ENCODE measurements at regions not wholly inside any gene's neighbourhood (a gene's known extent, or its start where the extent isn't known, plus 50 kb on each side); places are given as distances from the start of the nearest gene placed in this dataset.
A peak's percentile ranks its signal among the peaks of the same experiment; 100 is the strongest.
"Not testable (repeated sequence)": the region's sequence is repeated elsewhere in the genome, so short reads cannot be mapped to it uniquely, and the experiment has no call there.

GRCh38 chr3:177396733-177397132 lies 199.5 kb upstream of the TBL1XR1 start:
- TF ChIP-seq CTCF (conservative IDR thresholded peaks at IDR 0.05) (no peak), ZFX (IDR thresholded peaks at IDR 0.05) (no peak)

DNA sequence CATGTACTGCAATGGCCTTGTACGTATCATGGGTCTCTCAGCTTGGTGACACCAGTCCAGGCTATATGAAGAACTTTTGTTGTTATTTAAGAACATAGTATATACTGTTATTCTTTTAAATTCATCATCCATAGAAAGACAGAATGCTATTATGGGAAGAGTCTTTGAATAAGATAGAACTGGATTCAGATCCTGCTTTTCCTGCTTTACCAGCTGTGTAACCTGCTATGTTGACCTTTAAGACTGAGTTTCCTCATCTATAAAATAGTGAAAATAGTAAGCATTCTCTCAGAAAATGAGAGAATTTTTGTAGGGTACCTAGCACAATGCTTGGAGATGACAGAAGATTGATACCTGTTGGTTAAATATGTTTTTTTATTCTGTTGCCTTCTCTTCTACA lies 204.1 kb upstream of the TBL1XR1 start:
- no peak overlapping the region; the same call in 1 of the 2 replicates for H3K27ac ChIP-seq
- TF ChIP-seq CTCF (conservative IDR thresholded peaks at IDR 0.05) (no peak), ZFX (IDR thresholded peaks at IDR 0.05) (no peak)

More at GRCh38 chr3:177396733-177397132, 199.5 kb upstream of the TBL1XR1 start:
- H3K27ac ChIP-seq: peak overlapping the region; percentile 90

DNA sequence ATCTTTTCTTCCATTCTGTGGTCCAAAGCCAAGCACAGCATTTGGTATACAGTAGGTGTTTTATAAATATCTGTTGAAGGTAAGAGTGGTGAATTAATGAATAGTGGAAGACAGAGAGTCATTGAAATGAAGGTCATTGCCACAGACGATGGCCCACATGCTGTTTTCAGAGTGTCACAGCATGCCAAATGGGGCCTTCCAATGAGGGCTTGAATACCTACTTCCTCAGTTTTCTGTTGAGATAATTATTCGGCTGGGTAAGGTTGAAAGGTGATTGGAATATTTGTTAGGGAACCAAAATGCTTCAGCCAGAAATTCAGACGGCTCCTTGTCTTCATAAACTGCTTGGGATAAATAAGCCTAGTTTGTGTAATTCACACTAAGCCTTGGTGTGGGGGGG lies 205.3 kb upstream of the TBL1XR1 start:
- TF ChIP-seq CTCF (conservative IDR thresholded peaks at IDR 0.05): no peak
- no peak for TF ChIP-seq ZFX (IDR thresholded peaks at IDR 0.05)

GRCh38 chr3:177405191-177405672 lies 207.9 kb upstream of the TBL1XR1 start:
- H3K27ac ChIP-seq: no peak overlapping the region
- TF ChIP-seq ZFX (IDR thresholded peaks at IDR 0.05): no peak
- TF ChIP-seq CTCF (conservative IDR thresholded peaks at IDR 0.05): no peak

More for the DNA sequence above, 205.3 kb upstream of the TBL1XR1 start:
- H3K27ac ChIP-seq: no peak overlapping the region

DNA sequence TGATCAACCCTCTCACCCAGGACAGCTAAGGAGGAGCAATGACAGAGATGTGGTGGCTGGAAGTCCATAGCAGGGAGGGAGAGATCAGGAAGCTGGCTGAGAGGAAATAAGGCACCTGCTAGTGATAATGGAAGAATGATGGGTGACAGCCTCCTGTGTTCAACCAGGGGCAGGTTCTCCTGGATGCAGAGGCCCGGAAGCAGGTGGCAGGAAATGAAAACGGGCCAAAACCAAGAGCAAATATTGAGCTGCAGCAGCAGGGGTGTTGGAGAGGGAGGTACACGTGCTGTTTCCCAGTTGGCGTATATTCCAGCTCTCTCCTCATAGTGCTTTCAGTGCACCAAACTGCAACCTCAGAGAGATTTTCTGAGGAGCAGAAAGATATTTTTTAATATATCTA lies 213.4 kb upstream of the TBL1XR1 start:
- TF ChIP-seq CTCF (conservative IDR thresholded peaks at IDR 0.05): no peak
- TF ChIP-seq ZFX (IDR thresholded peaks at IDR 0.05): no peak
- H3K27ac ChIP-seq: peak overlapping the region; percentile 73

DNA sequence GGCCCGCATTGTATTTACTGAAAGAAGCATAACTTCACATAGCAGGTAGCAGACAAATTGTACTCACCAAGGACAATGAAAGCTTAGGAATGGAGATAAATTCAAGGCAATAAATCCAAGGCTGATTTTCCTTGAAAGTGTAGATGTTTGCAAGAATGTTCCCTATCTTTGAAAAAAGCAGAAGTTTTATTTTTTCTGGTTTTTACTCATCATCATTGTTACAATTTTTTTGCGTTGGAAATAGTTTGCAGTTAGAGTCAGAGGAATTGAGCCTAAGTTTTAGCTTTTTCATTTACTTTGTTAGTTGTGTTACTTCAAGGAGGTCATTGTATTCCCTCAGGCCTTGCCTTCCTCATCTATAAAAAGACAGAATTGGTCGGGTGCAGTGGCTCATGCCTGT lies 213.9 kb upstream of the TBL1XR1 start:
- TF ChIP-seq CTCF (conservative IDR thresholded peaks at IDR 0.05): no peak
- TF ChIP-seq ZFX (IDR thresholded peaks at IDR 0.05): no peak
- peak overlapping the region; percentile 73 for H3K27ac ChIP-seq

DNA sequence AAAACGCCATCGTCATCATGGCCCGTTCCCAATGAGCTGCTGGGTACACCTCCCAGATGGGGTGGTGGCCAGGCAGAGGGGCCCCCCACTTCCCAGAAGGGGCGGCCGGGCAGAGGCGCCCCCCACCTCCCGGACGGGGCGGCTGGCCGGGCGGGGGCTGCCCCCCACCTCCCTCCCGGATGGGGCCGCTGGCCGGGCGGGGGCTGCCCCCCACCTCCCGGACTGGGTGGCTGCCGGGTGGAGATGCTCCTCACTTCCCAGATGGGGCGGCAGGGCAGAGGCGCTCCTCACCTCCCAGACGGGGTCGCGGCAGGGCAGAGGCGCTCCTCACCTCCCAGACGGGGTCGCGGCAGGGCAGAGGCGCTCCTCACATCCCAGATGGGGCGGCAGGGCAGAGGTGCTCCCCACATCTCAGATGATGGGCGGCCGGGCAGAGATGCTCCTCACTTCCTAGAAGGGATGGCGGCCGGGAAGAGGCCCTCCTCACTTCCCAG lies 215.4 kb upstream of the TBL1XR1 start:
- H3K27ac ChIP-seq: not testable (repeated sequence)

GRCh38 chr3:177414093-177414492 lies 216.8 kb upstream of the TBL1XR1 start:
- no peak overlapping the region for H3K27ac ChIP-seq
- TF ChIP-seq ZFX (IDR thresholded peaks at IDR 0.05): no peak
- no peak for TF ChIP-seq CTCF (conservative IDR thresholded peaks at IDR 0.05)

All from C4-2B (cell line).